ENCODE measurements at regions not wholly inside any gene's neighbourhood (a gene's known extent, or its start where the extent isn't known, plus 50 kb on each side); places are given as distances from the start of the nearest gene placed in this dataset.

- no peaks in the 10 kb centered on the region for H3K27me3 ChIP-seq (ENCODE audit: control insufficient read depth, insufficient read depth, low read length)
- H3K9me3 ChIP-seq (ENCODE audit: control insufficient read depth, insufficient read depth, low read depth, low read length), result no peaks in the 10 kb centered on the region
- ATAC-seq (no peak), DNase-seq (ENCODE audit: low read depth, low spot score) (no peak)
- intact Hi-C loops (cut with micrococcal nuclease; ENCODE audit: unreplicated experiment) (no loop called here), in situ Hi-C loops (cut with HindIII; ENCODE audit: low pct_unique_long_range_greater_than_20kb, low sequenced_read_pairs) (no loop called here)
- no peak overlapping the region for H3K27ac ChIP-seq (ENCODE audit: low read length)
- POLR2A ChIA-PET, result no interaction called here
- CTCF ChIA-PET, result no interaction called here
- BruUV-seq (replicated peaks), result no TSS peak
- TF ChIP-seq CTCF (IDR thresholded peaks at IDR 0.05), result no peak
- TF ChIP-seq POLR2AphosphoS5 (IDR thresholded peaks at IDR 0.05; ENCODE audit: low read depth, low read length), result no peak
- TF ChIP-seq SIN3A (IDR thresholded peaks at IDR 0.05; ENCODE audit: borderline replicate concordance, insufficient read depth, low read depth, low read length), result no peak
- TF ChIP-seq REST (IDR thresholded peaks at IDR 0.05; ENCODE audit: insufficient read depth in 1 of 2, low read depth in 2 of 2, low read length in 1 of 2), result no peak
- no peak for TF ChIP-seq TCF7L2 (IDR thresholded peaks at IDR 0.05; ENCODE audit: low read depth, low read length)
- H3K4me3 ChIP-seq (ENCODE audit: low read depth in 2 of 2, low read length in 2 of 2), result no peak overlapping the region
- H3K4me1 ChIP-seq (ENCODE audit: control insufficient read depth, insufficient read depth, low read length), result no peaks in the 10 kb centered on the region
- no peaks in the 10 kb centered on the region for H3K36me3 ChIP-seq (ENCODE audit: control insufficient read depth, insufficient read depth, low read length)
These were observed 1567.5 kb upstream of the LRRTM1 start for GRCh38 chr2:81872006-81872405.

GRCh38 chr2:81870119-81870518, 1565.6 kb upstream of the LRRTM1 start:
- ATAC-seq (no peak), DNase-seq (ENCODE audit: low read depth, low spot score) (no peak)
- Histone ChIP-seq H3K9me3 (ENCODE audit: control insufficient read depth, insufficient read depth, low read depth, low read length) (no peaks in the 10 kb centered on the region), H3K4me3 (ENCODE audit: low read depth in 2 of 2, low read length in 2 of 2) (no peak overlapping the region), H3K4me1 (ENCODE audit: control insufficient read depth, insufficient read depth, low read length) (no peaks in the 10 kb centered on the region), H3K36me3 (ENCODE audit: control insufficient read depth, insufficient read depth, low read length) (no peaks in the 10 kb centered on the region), H3K27ac (ENCODE audit: low read length) (no peak overlapping the region), H3K27me3 (ENCODE audit: control insufficient read depth, insufficient read depth, low read length) (no peaks in the 10 kb centered on the region)
- POLR2A ChIA-PET, result interaction anchor here (0.7 kb wide), 2 partner anchors 95 to 479 kb away, joined by 4 read pairs; no protein-coding TSS in a partner anchor
- in situ Hi-C loops (cut with HindIII; ENCODE audit: low pct_unique_long_range_greater_than_20kb, low sequenced_read_pairs), result no loop called here
- no TSS peak for BruUV-seq (replicated peaks)
- intact Hi-C loops (cut with micrococcal nuclease; ENCODE audit: unreplicated experiment), result no loop called here
- CTCF ChIA-PET, result no interaction called here
- TF ChIP-seq CTCF (IDR thresholded peaks at IDR 0.05) (no peak), REST (IDR thresholded peaks at IDR 0.05; ENCODE audit: insufficient read depth in 1 of 2, low read depth in 2 of 2, low read length in 1 of 2) (no peak), SIN3A (IDR thresholded peaks at IDR 0.05; ENCODE audit: borderline replicate concordance, insufficient read depth, low read depth, low read length) (no peak), POLR2AphosphoS5 (IDR thresholded peaks at IDR 0.05; ENCODE audit: low read depth, low read length) (no peak), TCF7L2 (IDR thresholded peaks at IDR 0.05; ENCODE audit: low read depth, low read length) (no peak)

All from Panc1 (cell line).